Erythroblast (primary cell): ENCODE measurements at regions not wholly inside any gene's neighbourhood (a gene's known extent, or its start where the extent isn't known, plus 50 kb on each side); places are given as distances from the start of the nearest gene placed in this dataset.

Experiments used
- GATA1 ChIP-seq: IDR thresholded peaks from 2 replicates; pipeline ENCODE4 v1.6.1; 2011; ENCODE audit warnings: low read depth, mild to moderate bottlenecking, control low read depth, low read length, moderate library complexity
- POLR2A ChIP-seq: IDR thresholded peaks from 2 replicates; pipeline ENCODE4 v1.6.1; 2011; ENCODE audit warnings: mild to moderate bottlenecking, low read length

- TF ChIP-seq POLR2A (no peak), GATA1 (no peak)
Observed at GRCh38 chr1:244941121-244941520, 76.8 kb upstream of the HNRNPU start.
